HL-60 (cell line): ENCODE measurements at regions not wholly inside any gene's neighbourhood (a gene's known extent, or its start where the extent isn't known, plus 50 kb on each side); places are given as distances from the start of the nearest gene placed in this dataset.

Source experiments
- POLR2AphosphoS5 ChIP-seq: IDR thresholded peaks from 2 replicates; pipeline ENCODE4 v1.6.1; 2012; ENCODE audit warnings: low read depth
- TF ChIP-seq, protein P1 (sequence below): IDR thresholded peaks from one replicate; pipeline ENCODE4 v1.5.1; 2011; ENCODE audit warnings: low read length, control low read depth, inconsistent platforms; ENCODE audit not compliant: insufficient read depth
- TF ChIP-seq, protein P2 (sequence below): IDR thresholded peaks from 2 replicates; pipeline ENCODE4 v1.6.1; 2012; ENCODE audit warnings: low read depth; ENCODE audit not compliant: insufficient replicate concordance

- TF ChIP-seq, protein P1, sequence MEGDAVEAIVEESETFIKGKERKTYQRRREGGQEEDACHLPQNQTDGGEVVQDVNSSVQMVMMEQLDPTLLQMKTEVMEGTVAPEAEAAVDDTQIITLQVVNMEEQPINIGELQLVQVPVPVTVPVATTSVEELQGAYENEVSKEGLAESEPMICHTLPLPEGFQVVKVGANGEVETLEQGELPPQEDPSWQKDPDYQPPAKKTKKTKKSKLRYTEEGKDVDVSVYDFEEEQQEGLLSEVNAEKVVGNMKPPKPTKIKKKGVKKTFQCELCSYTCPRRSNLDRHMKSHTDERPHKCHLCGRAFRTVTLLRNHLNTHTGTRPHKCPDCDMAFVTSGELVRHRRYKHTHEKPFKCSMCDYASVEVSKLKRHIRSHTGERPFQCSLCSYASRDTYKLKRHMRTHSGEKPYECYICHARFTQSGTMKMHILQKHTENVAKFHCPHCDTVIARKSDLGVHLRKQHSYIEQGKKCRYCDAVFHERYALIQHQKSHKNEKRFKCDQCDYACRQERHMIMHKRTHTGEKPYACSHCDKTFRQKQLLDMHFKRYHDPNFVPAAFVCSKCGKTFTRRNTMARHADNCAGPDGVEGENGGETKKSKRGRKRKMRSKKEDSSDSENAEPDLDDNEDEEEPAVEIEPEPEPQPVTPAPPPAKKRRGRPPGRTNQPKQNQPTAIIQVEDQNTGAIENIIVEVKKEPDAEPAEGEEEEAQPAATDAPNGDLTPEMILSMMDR: no peak
- TF ChIP-seq, protein P2, sequence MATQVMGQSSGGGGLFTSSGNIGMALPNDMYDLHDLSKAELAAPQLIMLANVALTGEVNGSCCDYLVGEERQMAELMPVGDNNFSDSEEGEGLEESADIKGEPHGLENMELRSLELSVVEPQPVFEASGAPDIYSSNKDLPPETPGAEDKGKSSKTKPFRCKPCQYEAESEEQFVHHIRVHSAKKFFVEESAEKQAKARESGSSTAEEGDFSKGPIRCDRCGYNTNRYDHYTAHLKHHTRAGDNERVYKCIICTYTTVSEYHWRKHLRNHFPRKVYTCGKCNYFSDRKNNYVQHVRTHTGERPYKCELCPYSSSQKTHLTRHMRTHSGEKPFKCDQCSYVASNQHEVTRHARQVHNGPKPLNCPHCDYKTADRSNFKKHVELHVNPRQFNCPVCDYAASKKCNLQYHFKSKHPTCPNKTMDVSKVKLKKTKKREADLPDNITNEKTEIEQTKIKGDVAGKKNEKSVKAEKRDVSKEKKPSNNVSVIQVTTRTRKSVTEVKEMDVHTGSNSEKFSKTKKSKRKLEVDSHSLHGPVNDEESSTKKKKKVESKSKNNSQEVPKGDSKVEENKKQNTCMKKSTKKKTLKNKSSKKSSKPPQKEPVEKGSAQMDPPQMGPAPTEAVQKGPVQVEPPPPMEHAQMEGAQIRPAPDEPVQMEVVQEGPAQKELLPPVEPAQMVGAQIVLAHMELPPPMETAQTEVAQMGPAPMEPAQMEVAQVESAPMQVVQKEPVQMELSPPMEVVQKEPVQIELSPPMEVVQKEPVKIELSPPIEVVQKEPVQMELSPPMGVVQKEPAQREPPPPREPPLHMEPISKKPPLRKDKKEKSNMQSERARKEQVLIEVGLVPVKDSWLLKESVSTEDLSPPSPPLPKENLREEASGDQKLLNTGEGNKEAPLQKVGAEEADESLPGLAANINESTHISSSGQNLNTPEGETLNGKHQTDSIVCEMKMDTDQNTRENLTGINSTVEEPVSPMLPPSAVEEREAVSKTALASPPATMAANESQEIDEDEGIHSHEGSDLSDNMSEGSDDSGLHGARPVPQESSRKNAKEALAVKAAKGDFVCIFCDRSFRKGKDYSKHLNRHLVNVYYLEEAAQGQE: no peak
- no peak for TF ChIP-seq POLR2AphosphoS5
Measured at GRCh38 chr5:64110222-64110621, 55.4 kb upstream of the RNF180 start.
